G401 (cell line): ENCODE measurements at regions not wholly inside any gene's neighbourhood (a gene's known extent, or its start where the extent isn't known, plus 50 kb on each side); places are given as distances from the start of the nearest gene placed in this dataset.
"Not testable (repeated sequence)": the region's sequence is repeated elsewhere in the genome, so short reads cannot be mapped to it uniquely, and the experiment has no call there.

ENCODE experiments used
- DNase-seq: peaks from one replicate; pipeline ENCODE4 v3.0.0-alpha.2; 2015; ENCODE audit warnings: low spot score
- in situ Hi-C: cut with HindIII; loops from 2 replicates; pipeline ENCODE4 v1.10.0; 2016; ENCODE audit warnings: low sequenced_read_pairs, mixed read lengths

- DNase-seq, result no peak
- in situ Hi-C loops, result no loop called here
Measured at GRCh38 chr11:71156301-71156700, 96.1 kb downstream of the SHANK2 start.

GRCh38 chr11:71155846-71156245 lies 96.5 kb downstream of the SHANK2 start:
- DNase-seq, result no peak
- in situ Hi-C loops, result no loop called here

GRCh38 chr11:71154261-71154805 lies 98.0 kb downstream of the SHANK2 start:
- DNase-seq, result no peak
- in situ Hi-C loops, result no loop called here

GRCh38 chr11:71153005-71153390 lies 99.4 kb downstream of the SHANK2 start:
- in situ Hi-C loops, result no loop called here
- no peak for DNase-seq

GRCh38 chr11:71152312-71153004 lies 99.9 kb downstream of the SHANK2 start:
- DNase-seq, in situ Hi-C loops: not testable (repeated sequence)

- DNase-seq, result no peak
- in situ Hi-C loops, result no loop called here
Measured at GRCh38 chr11:71151561-71151960, 100.8 kb downstream of the SHANK2 start.

- DNase-seq, result no peak
- in situ Hi-C loops, result no loop called here
Measured at GRCh38 chr11:71150859-71151258, 101.5 kb downstream of the SHANK2 start.

GRCh38 chr11:71148716-71149115 lies 103.7 kb downstream of the SHANK2 start:
- in situ Hi-C loops, result no loop called here
- no peak for DNase-seq

- in situ Hi-C loops, result no loop called here
- DNase-seq, result no peak
Measured at GRCh38 chr11:71147331-71147730, 105.0 kb downstream of the SHANK2 start.

- in situ Hi-C loops, result no loop called here
- DNase-seq, result no peak
Measured at GRCh38 chr11:71146846-71147245, 105.5 kb downstream of the SHANK2 start.

GRCh38 chr11:71145988-71146824 lies 106.2 kb downstream of the SHANK2 start:
- in situ Hi-C loops, result no loop called here
- no peak for DNase-seq

- DNase-seq, result no peak
- in situ Hi-C loops, result no loop called here
Measured at GRCh38 chr11:71145368-71145767, 107.0 kb downstream of the SHANK2 start.

- no peak for DNase-seq
- in situ Hi-C loops, result no loop called here
Measured at GRCh38 chr11:71144736-71145135, 107.6 kb downstream of the SHANK2 start.

GRCh38 chr11:71144010-71144409 lies 108.4 kb downstream of the SHANK2 start:
- in situ Hi-C loops, result no loop called here

GRCh38 chr11:71140206-71140919 lies 112.0 kb downstream of the SHANK2 start:
- in situ Hi-C loops, result no loop called here
- no peak for DNase-seq

More at GRCh38 chr11:71144010-71144409, 108.4 kb downstream of the SHANK2 start:
- DNase-seq, result no peak

- DNase-seq, result peak; percentile 24
- in situ Hi-C loops, result no loop called here
Measured at GRCh38 chr11:71139516-71140205, 112.7 kb downstream of the SHANK2 start.

- in situ Hi-C loops, result no loop called here
- DNase-seq, result no peak
Measured at GRCh38 chr11:71138737-71139425, 113.5 kb downstream of the SHANK2 start.

- no peak for DNase-seq
- in situ Hi-C loops, result no loop called here
Measured at GRCh38 chr11:71137376-71137775, 115.0 kb downstream of the SHANK2 start.
